ENCODE measurements at regions not wholly inside any gene's neighbourhood (a gene's known extent, or its start where the extent isn't known, plus 50 kb on each side); places are given as distances from the start of the nearest gene placed in this dataset.
"Not testable (repeated sequence)": the region's sequence is repeated elsewhere in the genome, so short reads cannot be mapped to it uniquely, and the experiment has no call there.

DNA sequence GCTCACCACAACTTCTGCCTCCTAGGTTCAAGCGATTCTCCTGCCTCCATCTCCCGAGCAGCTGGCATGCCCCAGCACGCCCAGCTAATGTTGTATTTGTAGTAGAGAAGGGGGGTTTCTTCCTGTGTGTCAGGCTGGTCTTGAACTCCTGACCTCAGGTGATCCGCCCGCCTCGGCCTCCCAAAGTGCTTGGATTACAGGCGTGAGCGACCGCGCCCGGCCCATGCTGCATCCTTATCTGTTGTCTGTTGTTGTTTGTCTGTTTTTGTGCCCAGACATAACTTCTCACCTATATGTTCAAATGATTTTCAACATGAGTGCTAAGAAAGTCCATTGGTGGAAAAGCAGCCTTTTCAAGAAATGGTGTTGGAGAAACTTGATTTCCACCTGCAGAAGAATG is 113.0 kb upstream of the HMX1 start:
- H3K27me3 ChIP-seq (ENCODE audit: control insufficient read depth in 1 of 2, insufficient read depth in 2 of 2, low read length in 2 of 2); H3K27ac ChIP-seq (ENCODE audit: low read depth in 2 of 2, low read length in 1 of 2); H3K36me3 ChIP-seq (ENCODE audit: control insufficient read depth in 2 of 2, insufficient read depth in 2 of 2, low read length in 1 of 2); H3K9me3 ChIP-seq (ENCODE audit: control insufficient read depth in 2 of 2, insufficient read depth in 1 of 2, low read depth in 1 of 2, low read length in 1 of 2); H3K4me1 ChIP-seq (ENCODE audit: control insufficient read depth in 2 of 2, insufficient read depth in 2 of 2, low read length in 1 of 2); H3K4me3 ChIP-seq (ENCODE audit: low read depth in 1 of 2, low read length in 2 of 2): not testable (repeated sequence)
- 71 to 72% methylated on average over 11 of the region's 11 CpGs for WGBS, 2 donors

DNA sequence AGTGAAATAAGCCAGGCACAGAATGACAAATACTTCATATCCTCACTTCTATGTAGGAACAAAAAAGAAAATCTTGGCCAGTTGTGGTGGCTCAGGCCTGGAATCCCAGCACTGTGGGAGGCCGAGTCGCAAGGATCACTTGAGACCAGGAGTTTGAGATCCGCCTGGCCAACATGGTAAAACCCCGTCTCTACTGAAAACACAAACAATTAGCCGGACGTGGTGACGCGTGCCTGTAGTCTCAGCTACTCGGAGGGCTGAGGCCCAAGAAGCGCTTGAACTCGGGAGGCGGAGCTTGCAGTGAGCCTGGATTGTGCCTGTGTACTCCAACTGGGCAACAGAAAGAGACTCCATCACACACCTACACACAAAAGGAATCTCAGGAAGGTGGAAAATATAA is 112.3 kb upstream of the HMX1 start:
- not testable (repeated sequence) for H3K4me3 ChIP-seq (ENCODE audit: low read depth in 1 of 2, low read length in 2 of 2); H3K4me1 ChIP-seq (ENCODE audit: control insufficient read depth in 2 of 2, insufficient read depth in 2 of 2, low read length in 1 of 2); H3K27ac ChIP-seq (ENCODE audit: low read depth in 2 of 2, low read length in 1 of 2); H3K9me3 ChIP-seq (ENCODE audit: control insufficient read depth in 2 of 2, insufficient read depth in 1 of 2, low read depth in 1 of 2, low read length in 1 of 2); H3K27me3 ChIP-seq (ENCODE audit: control insufficient read depth in 1 of 2, insufficient read depth in 2 of 2, low read length in 2 of 2); H3K36me3 ChIP-seq (ENCODE audit: control insufficient read depth in 2 of 2, insufficient read depth in 2 of 2, low read length in 1 of 2)
- WGBS, 2 donors, result 86 to 87% methylated on average over 12 of the region's 12 CpGs

DNA sequence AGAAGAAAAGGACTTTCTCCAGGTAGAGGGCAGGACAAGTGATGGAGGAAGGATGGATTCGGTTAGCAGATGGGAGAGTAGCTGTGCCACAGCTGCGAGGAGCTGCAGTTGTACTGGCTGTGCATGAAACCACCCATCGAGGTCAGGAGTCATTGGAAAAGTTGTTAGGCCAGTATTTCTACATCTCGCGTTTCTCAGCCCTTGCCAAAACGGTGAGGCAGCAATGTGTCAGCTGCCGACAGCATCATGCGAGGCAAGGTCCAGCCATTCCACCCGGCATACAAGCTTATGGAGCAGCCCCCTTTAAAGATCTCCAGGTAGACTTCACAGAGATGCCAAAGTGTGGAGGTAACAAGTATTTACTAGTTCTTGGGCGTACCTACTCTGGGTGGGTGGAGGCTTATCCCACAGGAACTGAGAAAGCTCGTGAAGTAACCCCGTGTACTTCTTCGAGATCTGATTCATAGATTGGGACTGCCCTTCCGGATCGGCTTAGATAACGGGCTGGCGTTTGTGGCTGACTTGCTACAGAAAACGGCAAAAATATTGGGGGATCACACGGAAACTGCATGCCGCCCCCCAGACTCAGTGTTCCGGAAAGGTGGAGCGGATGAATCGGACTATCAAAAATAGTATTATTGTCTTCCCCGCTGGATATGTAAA is 105.0 kb upstream of the HMX1 start:
- H3K27me3 ChIP-seq (ENCODE audit: control insufficient read depth in 1 of 2, insufficient read depth in 2 of 2, low read length in 2 of 2); H3K4me1 ChIP-seq (ENCODE audit: control insufficient read depth in 2 of 2, insufficient read depth in 2 of 2, low read length in 1 of 2); H3K4me3 ChIP-seq (ENCODE audit: low read depth in 1 of 2, low read length in 2 of 2); H3K36me3 ChIP-seq (ENCODE audit: control insufficient read depth in 2 of 2, insufficient read depth in 2 of 2, low read length in 1 of 2); H3K9me3 ChIP-seq (ENCODE audit: control insufficient read depth in 2 of 2, insufficient read depth in 1 of 2, low read depth in 1 of 2, low read length in 1 of 2); H3K27ac ChIP-seq (ENCODE audit: low read depth in 2 of 2, low read length in 1 of 2): not testable (repeated sequence)
- 62 to 68% methylated on average over 24 of the region's 24 CpGs for WGBS, 2 donors

DNA sequence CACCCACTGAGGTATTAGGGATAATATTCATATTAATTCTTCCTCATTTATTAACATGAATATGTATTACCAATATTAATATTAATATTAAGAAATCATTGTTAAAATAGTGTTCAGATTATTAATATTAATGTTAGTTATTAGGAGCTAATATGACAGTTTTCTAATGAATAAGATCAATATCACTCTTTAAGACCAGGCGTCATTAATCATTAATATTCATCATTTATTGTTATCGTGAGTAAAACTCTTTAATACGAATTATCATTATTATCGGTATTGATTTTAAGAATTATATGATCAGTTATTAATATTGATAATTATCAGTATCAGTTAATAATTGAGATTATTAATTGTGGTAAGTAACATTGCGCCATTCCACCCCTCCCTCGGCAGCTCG is 101.0 kb upstream of the HMX1 start:
- not testable (repeated sequence) for H3K4me1 ChIP-seq (ENCODE audit: control insufficient read depth in 2 of 2, insufficient read depth in 2 of 2, low read length in 1 of 2); H3K27me3 ChIP-seq (ENCODE audit: control insufficient read depth in 1 of 2, insufficient read depth in 2 of 2, low read length in 2 of 2); H3K9me3 ChIP-seq (ENCODE audit: control insufficient read depth in 2 of 2, insufficient read depth in 1 of 2, low read depth in 1 of 2, low read length in 1 of 2); H3K36me3 ChIP-seq (ENCODE audit: control insufficient read depth in 2 of 2, insufficient read depth in 2 of 2, low read length in 1 of 2); H3K4me3 ChIP-seq (ENCODE audit: low read depth in 1 of 2, low read length in 2 of 2); H3K27ac ChIP-seq (ENCODE audit: low read depth in 2 of 2, low read length in 1 of 2)
- 91 to 95% methylated on average over 7 of the region's 7 CpGs for WGBS, 2 donors

DNA sequence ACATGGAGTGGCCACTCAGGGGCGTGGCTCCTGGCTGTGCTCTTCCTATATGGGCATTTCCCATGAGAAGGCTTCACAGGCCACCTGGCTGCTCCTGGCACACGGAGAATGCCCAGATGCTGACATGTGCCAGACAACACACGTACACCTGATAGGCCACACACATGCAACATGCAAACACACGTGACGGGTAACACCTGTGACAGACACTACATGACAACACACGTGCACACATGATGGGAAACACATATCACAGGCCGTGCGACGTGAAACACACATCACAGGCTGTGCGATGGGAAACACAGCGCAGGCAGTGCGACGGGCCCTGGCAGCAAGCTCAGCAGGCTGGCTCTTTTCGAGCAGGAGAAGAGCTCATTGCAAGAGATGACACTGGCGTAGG is 94.3 kb upstream of the HMX1 start:
- H3K36me3 ChIP-seq (ENCODE audit: control insufficient read depth in 2 of 2, insufficient read depth in 2 of 2, low read length in 1 of 2); H3K9me3 ChIP-seq (ENCODE audit: control insufficient read depth in 2 of 2, insufficient read depth in 1 of 2, low read depth in 1 of 2, low read length in 1 of 2); H3K27ac ChIP-seq (ENCODE audit: low read depth in 2 of 2, low read length in 1 of 2); H3K27me3 ChIP-seq (ENCODE audit: control insufficient read depth in 1 of 2, insufficient read depth in 2 of 2, low read length in 2 of 2); H3K4me3 ChIP-seq (ENCODE audit: low read depth in 1 of 2, low read length in 2 of 2); H3K4me1 ChIP-seq (ENCODE audit: control insufficient read depth in 2 of 2, insufficient read depth in 2 of 2, low read length in 1 of 2): not testable (repeated sequence)
- WGBS, 2 donors, result 88 to 91% methylated on average over 15 of the region's 15 CpGs

DNA sequence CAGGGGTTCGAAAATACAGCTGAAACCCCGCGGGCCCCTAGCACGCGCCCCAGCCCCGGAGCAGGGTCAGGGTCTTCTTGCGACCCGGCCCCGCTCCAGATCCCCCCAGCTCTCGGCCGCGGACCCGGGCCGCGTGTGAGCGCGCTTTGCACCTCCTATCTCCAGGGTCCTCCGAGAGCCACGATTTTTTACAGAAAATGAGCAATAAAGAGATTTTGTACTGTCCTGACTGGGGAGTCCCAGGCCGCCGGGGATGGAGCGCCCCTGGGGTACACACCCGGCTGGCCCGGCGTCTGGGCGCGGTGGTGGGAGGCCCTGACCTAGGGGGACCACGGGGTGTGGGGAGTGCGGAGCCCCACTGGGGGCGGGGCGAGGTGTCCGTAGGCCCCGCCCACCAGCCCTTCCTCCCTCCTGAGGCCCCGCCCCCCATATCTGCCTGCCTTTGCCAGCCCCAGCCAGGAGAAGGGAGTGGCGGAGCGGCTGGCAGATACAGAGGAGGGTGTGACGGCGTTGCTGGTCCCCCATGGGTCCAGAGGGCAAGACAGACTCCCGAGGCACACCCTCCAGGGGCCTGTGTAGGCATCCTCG is 92.7 kb upstream of the HMX1 start:
- H3K27ac ChIP-seq (ENCODE audit: low read depth in 2 of 2, low read length in 1 of 2); H3K36me3 ChIP-seq (ENCODE audit: control insufficient read depth in 2 of 2, insufficient read depth in 2 of 2, low read length in 1 of 2); H3K4me1 ChIP-seq (ENCODE audit: control insufficient read depth in 2 of 2, insufficient read depth in 2 of 2, low read length in 1 of 2); H3K27me3 ChIP-seq (ENCODE audit: control insufficient read depth in 1 of 2, insufficient read depth in 2 of 2, low read length in 2 of 2); H3K4me3 ChIP-seq (ENCODE audit: low read depth in 1 of 2, low read length in 2 of 2); H3K9me3 ChIP-seq (ENCODE audit: control insufficient read depth in 2 of 2, insufficient read depth in 1 of 2, low read depth in 1 of 2, low read length in 1 of 2): not testable (repeated sequence)
- WGBS, 2 donors, result 4 to 8% methylated on average over 23 to 40 of the region's 40 CpGs

DNA sequence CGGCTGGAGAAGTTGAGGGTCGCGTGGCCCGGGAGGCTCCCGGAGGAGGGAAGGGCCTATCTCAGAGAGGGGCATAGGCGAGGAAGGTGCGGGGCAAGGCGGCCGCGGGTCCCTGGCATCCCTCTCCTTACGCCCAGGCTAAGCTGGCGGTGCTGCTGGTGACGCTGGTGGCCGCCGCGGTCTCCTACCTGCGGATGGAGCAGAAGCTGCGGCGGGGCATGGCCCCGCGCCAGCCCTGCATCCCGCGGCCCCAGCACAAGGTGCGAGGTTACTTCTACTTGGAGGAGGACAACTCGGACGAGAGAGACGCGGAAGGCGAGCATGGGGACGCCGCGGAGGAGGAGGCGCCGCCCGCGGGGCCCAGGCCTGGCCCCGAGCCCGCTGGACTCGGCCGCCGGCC is 91.9 kb upstream of the HMX1 start:
- 2 to 4% methylated on average over 15 to 41 of the region's 41 CpGs for WGBS, 2 donors
- H3K27me3 ChIP-seq (ENCODE audit: control insufficient read depth in 1 of 2, insufficient read depth in 2 of 2, low read length in 2 of 2); H3K36me3 ChIP-seq (ENCODE audit: control insufficient read depth in 2 of 2, insufficient read depth in 2 of 2, low read length in 1 of 2); H3K4me3 ChIP-seq (ENCODE audit: low read depth in 1 of 2, low read length in 2 of 2); H3K4me1 ChIP-seq (ENCODE audit: control insufficient read depth in 2 of 2, insufficient read depth in 2 of 2, low read length in 1 of 2); H3K9me3 ChIP-seq (ENCODE audit: control insufficient read depth in 2 of 2, insufficient read depth in 1 of 2, low read depth in 1 of 2, low read length in 1 of 2); H3K27ac ChIP-seq (ENCODE audit: low read depth in 2 of 2, low read length in 1 of 2): not testable (repeated sequence)

DNA sequence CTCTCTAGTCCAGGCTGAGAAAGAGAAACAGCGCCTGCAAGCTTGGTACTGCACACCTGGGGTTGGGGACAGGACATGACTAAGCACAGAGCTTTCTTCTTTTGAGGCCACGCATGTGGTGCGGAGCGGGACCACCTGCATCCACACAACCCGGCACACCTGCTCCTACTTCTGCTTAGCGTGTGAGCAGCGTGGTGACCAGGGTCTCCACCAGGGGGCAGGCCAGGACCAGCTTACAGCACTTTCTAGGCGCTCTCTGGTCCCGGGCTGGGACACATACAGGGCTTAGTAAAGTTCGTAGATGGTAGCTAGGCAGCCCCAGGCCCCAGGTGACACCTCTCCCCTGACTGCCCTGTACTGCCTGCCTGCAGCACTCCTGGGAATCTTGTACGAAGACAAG is 89.7 kb upstream of the HMX1 start:
- not testable (repeated sequence) for H3K27ac ChIP-seq (ENCODE audit: low read depth in 2 of 2, low read length in 1 of 2); H3K36me3 ChIP-seq (ENCODE audit: control insufficient read depth in 2 of 2, insufficient read depth in 2 of 2, low read length in 1 of 2); H3K4me1 ChIP-seq (ENCODE audit: control insufficient read depth in 2 of 2, insufficient read depth in 2 of 2, low read length in 1 of 2); H3K4me3 ChIP-seq (ENCODE audit: low read depth in 1 of 2, low read length in 2 of 2); H3K27me3 ChIP-seq (ENCODE audit: control insufficient read depth in 1 of 2, insufficient read depth in 2 of 2, low read length in 2 of 2); H3K9me3 ChIP-seq (ENCODE audit: control insufficient read depth in 2 of 2, insufficient read depth in 1 of 2, low read depth in 1 of 2, low read length in 1 of 2)
- WGBS, 2 donors, result 12% methylated on average over 11 of the region's 11 CpGs

DNA sequence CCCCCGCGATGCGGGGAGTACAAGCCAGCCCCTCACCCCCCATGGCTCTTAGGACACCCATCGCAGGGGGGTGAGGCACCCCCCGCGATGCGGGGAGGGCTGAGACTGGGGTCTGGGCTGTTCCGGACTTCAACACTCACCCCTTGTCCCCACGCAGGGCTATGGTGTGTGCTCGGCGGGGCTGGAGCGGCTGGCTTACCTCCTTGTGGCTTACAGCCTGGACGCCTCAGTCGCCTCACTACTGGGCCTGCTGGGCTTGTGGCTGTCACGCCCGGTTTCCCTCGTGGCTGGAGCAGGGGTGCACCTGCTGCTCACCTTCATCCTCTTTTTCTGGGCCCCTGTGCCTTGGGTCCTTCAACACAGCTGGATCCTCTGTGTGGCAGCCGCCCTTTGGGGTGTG is 87.8 kb upstream of the HMX1 start:
- not testable (repeated sequence) for H3K27ac ChIP-seq (ENCODE audit: low read depth in 2 of 2, low read length in 1 of 2); H3K4me1 ChIP-seq (ENCODE audit: control insufficient read depth in 2 of 2, insufficient read depth in 2 of 2, low read length in 1 of 2); H3K4me3 ChIP-seq (ENCODE audit: low read depth in 1 of 2, low read length in 2 of 2); H3K27me3 ChIP-seq (ENCODE audit: control insufficient read depth in 1 of 2, insufficient read depth in 2 of 2, low read length in 2 of 2); H3K36me3 ChIP-seq (ENCODE audit: control insufficient read depth in 2 of 2, insufficient read depth in 2 of 2, low read length in 1 of 2); H3K9me3 ChIP-seq (ENCODE audit: control insufficient read depth in 2 of 2, insufficient read depth in 1 of 2, low read depth in 1 of 2, low read length in 1 of 2)
- 66 to 67% methylated on average over 18 of the region's 18 CpGs for WGBS, 2 donors

DNA sequence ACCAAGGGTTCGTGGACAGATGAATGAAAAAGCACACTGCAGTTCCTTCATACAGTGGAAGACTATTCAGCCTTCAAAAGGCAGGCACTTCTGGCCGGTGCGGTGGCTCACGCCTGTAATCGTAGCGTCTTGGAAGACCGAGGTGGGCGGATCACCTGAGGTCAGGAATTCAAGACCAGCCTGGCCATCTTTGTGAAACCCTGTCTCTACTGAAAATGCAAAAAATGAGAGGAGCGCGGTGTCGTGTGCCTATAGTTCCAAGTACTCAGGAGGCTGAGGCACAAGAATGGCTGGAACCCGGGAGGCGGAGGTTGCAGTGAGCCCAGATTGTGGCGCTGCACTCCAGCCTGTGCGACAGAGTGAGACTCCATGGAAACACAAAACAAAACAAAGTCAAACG is 82.4 kb upstream of the HMX1 start:
- H3K9me3 ChIP-seq (ENCODE audit: control insufficient read depth in 2 of 2, insufficient read depth in 1 of 2, low read depth in 1 of 2, low read length in 1 of 2); H3K36me3 ChIP-seq (ENCODE audit: control insufficient read depth in 2 of 2, insufficient read depth in 2 of 2, low read length in 1 of 2); H3K4me3 ChIP-seq (ENCODE audit: low read depth in 1 of 2, low read length in 2 of 2): not testable (repeated sequence)

More for the DNA sequence above, 82.4 kb upstream of the HMX1 start:
- H3K27ac ChIP-seq (ENCODE audit: low read depth in 2 of 2, low read length in 1 of 2); H3K27me3 ChIP-seq (ENCODE audit: control insufficient read depth in 1 of 2, insufficient read depth in 2 of 2, low read length in 2 of 2); H3K4me1 ChIP-seq (ENCODE audit: control insufficient read depth in 2 of 2, insufficient read depth in 2 of 2, low read length in 1 of 2): not testable (repeated sequence)
- WGBS, 2 donors, result 86 to 91% methylated on average over 16 of the region's 16 CpGs

All from esophagus (tissue), 2 donors.